ENCODE measurements at regions not wholly inside any gene's neighbourhood (a gene's known extent, or its start where the extent isn't known, plus 50 kb on each side); places are given as distances from the start of the nearest gene placed in this dataset.
"Not testable (repeated sequence)": the region's sequence is repeated elsewhere in the genome, so short reads cannot be mapped to it uniquely, and the experiment has no call there.

- no peak for DNase-seq (ENCODE audit: low read depth in 2 of 2)
- no peak for TF ChIP-seq CTCF (IDR thresholded peaks at IDR 0.05; ENCODE audit: low read depth, low read length)
- H3K4me3 ChIP-seq (replicated peaks in 1 of 2; ENCODE audit: low read depth in 2 of 2, low read length in 2 of 2), result no peak overlapping the region
These were observed 811.6 kb downstream of the GLUD2 start for GRCh38 chrX:121858867-121859647.

- no peak for DNase-seq (ENCODE audit: low read depth in 2 of 2)
- TF ChIP-seq CTCF (IDR thresholded peaks at IDR 0.05; ENCODE audit: low read depth, low read length), result no peak
- H3K4me3 ChIP-seq (replicated peaks in 1 of 2; ENCODE audit: low read depth in 2 of 2, low read length in 2 of 2), result no peak overlapping the region
These were observed 816.6 kb downstream of the GLUD2 start for GRCh38 chrX:121863976-121864375.

- no peak for TF ChIP-seq CTCF (IDR thresholded peaks at IDR 0.05; ENCODE audit: low read depth, low read length)
- DNase-seq (ENCODE audit: low read depth in 2 of 2), result no peak
- H3K4me3 ChIP-seq (replicated peaks in 1 of 2; ENCODE audit: low read depth in 2 of 2, low read length in 2 of 2), result no peak overlapping the region
These were observed 817.2 kb downstream of the GLUD2 start for GRCh38 chrX:121864561-121864960.

- no peak overlapping the region for H3K4me3 ChIP-seq (replicated peaks in 1 of 2; ENCODE audit: low read depth in 2 of 2, low read length in 2 of 2)
- TF ChIP-seq CTCF (IDR thresholded peaks at IDR 0.05; ENCODE audit: low read depth, low read length), result no peak
- no peak for DNase-seq (ENCODE audit: low read depth in 2 of 2)
These were observed 822.6 kb downstream of the GLUD2 start for GRCh38 chrX:121869876-121870477.

- TF ChIP-seq CTCF (IDR thresholded peaks at IDR 0.05; ENCODE audit: low read depth, low read length), result no peak
- no peak overlapping the region for H3K4me3 ChIP-seq (replicated peaks in 1 of 2; ENCODE audit: low read depth in 2 of 2, low read length in 2 of 2)
- no peak for DNase-seq (ENCODE audit: low read depth in 2 of 2)
These were observed 823.7 kb downstream of the GLUD2 start for GRCh38 chrX:121871122-121871521.

DNA sequence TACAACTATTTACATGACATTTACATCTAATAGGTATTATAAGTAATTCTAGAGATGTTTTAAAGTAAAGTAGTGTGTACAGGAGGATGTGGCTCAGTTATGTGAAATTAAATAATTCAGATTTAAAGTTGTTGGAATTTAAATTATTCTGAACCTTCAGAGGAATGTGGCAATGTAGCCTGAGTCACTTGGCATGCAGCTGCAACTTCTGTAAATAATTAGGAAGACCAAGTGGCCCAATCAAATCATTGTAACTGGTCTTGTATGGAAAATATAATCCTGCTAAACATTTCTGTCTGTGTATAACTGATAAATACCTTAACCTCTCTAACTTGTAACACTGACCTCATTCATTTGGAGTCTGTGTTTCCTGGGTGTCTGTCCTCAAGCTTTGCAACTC lies 828.9 kb downstream of the GLUD2 start:
- peak; percentile 33 to 50 for DNase-seq (ENCODE audit: low read depth in 2 of 2)
- H3K4me3 ChIP-seq (replicated peaks in 1 of 2; ENCODE audit: low read depth in 2 of 2, low read length in 2 of 2), result no peak overlapping the region
- no peak for TF ChIP-seq CTCF (IDR thresholded peaks at IDR 0.05; ENCODE audit: low read depth, low read length)

DNA sequence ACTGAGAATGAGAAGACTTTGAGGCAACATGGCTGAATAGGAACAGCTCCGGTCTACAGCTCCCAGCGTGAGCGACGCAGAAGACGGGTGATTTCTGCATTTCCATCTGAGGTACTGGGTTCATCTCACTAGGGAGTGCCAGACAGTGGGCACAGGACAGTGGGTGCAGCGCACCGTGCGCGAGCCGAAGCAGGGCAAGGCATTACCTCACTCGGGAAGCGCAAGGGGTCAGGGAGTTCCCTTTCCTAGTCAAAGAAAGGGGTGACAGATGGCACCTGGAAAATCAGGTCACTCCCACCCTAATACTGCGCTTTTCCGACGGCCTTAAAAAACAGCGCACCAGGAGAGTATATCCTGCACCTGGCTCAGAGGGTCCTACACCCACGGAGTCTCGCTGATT lies 829.9 kb downstream of the GLUD2 start:
- DNase-seq (ENCODE audit: low read depth in 2 of 2); H3K4me3 ChIP-seq (replicated peaks in 1 of 2; ENCODE audit: low read depth in 2 of 2, low read length in 2 of 2): not testable (repeated sequence)
